COLO829 (cell line): ENCODE measurements at regions not wholly inside any gene's neighbourhood (a gene's known extent, or its start where the extent isn't known, plus 50 kb on each side); places are given as distances from the start of the nearest gene placed in this dataset.
"Not testable (repeated sequence)": the region's sequence is repeated elsewhere in the genome, so short reads cannot be mapped to it uniquely, and the experiment has no call there.

ENCODE experiments used
- DNase-seq: peaks from one replicate; pipeline ENCODE4 v3.0.0; 2012; ENCODE audit warnings: low spot score

- no peak for DNase-seq
Observed at GRCh38 chr13:39803156-39803555, 147.7 kb downstream of the COG6 start.

GRCh38 chr13:39803851-39804250 is 148.4 kb downstream of the COG6 start:
- no peak for DNase-seq

- DNase-seq, result no peak
Observed at GRCh38 chr13:39804332-39805210, 149.1 kb downstream of the COG6 start.

GRCh38 chr13:39809466-39809865 is 154.0 kb downstream of the COG6 start:
- no peak for DNase-seq

- no peak for DNase-seq
Observed at GRCh38 chr13:39810091-39810877, 154.8 kb downstream of the COG6 start.

- no peak for DNase-seq
Observed at GRCh38 chr13:39811051-39811450, 155.6 kb downstream of the COG6 start.

- DNase-seq, result no peak
Observed at GRCh38 chr13:39811696-39812095, 156.2 kb downstream of the COG6 start.

GRCh38 chr13:39815345-39816111 is 160.1 kb downstream of the COG6 start:
- no peak for DNase-seq

GRCh38 chr13:39816936-39817335 is 161.5 kb downstream of the COG6 start:
- DNase-seq, result no peak

GRCh38 chr13:39818953-39819352 is 163.5 kb downstream of the COG6 start:
- DNase-seq, result no peak

- DNase-seq, result no peak
Observed at GRCh38 chr13:39820606-39821005, 165.1 kb downstream of the COG6 start.

- no peak for DNase-seq
Observed at GRCh38 chr13:39821977-39822376, 166.5 kb downstream of the COG6 start.

- DNase-seq, result no peak
Observed at GRCh38 chr13:39822437-39822836, 167.0 kb downstream of the COG6 start.

GRCh38 chr13:39823063-39823713 is 167.7 kb downstream of the COG6 start:
- no peak for DNase-seq

- no peak for DNase-seq
Observed at GRCh38 chr13:39825886-39826285, 170.4 kb downstream of the COG6 start.

- DNase-seq, result no peak
Observed at GRCh38 chr13:39835253-39835652, 179.8 kb downstream of the COG6 start.

- no peak for DNase-seq
Observed at GRCh38 chr13:39836038-39836437, 180.6 kb downstream of the COG6 start.

- DNase-seq, result not testable (repeated sequence)
Observed at GRCh38 chr13:39837866-39838265, 182.4 kb downstream of the COG6 start.

- DNase-seq, result no peak
Observed at GRCh38 chr13:39840201-39840600, 184.7 kb downstream of the COG6 start.

GRCh38 chr13:39847336-39847735 is 191.9 kb downstream of the COG6 start:
- no peak for DNase-seq

- DNase-seq, result no peak
Observed at GRCh38 chr13:39855236-39855635, 199.8 kb downstream of the COG6 start.

GRCh38 chr13:39856714-39857113 is 201.3 kb downstream of the COG6 start:
- no peak for DNase-seq
